Erythroblast (primary cell): ENCODE measurements at regions not wholly inside any gene's neighbourhood (a gene's known extent, or its start where the extent isn't known, plus 50 kb on each side); places are given as distances from the start of the nearest gene placed in this dataset.
"Not testable (repeated sequence)": the region's sequence is repeated elsewhere in the genome, so short reads cannot be mapped to it uniquely, and the experiment has no call there.

Experiments
- DNase-seq, 2 experiments: peaks; one replicate each; lab custom pipeline; 2025; lab: John Stamatoyannopoulos, UW
- GATA1 ChIP-seq: IDR thresholded peaks from 2 replicates; pipeline ENCODE4 v1.6.1; 2011; ENCODE audit warnings: low read depth, mild to moderate bottlenecking, control low read depth, low read length, moderate library complexity
- POLR2A ChIP-seq: IDR thresholded peaks from 2 replicates; pipeline ENCODE4 v1.6.1; 2011; ENCODE audit warnings: mild to moderate bottlenecking, low read length

- DNase-seq = no peak
- TF ChIP-seq POLR2A (no peak), GATA1 (no peak)
These were observed 102.9 kb downstream of the COX18 start for GRCh38 chr4:72966652-72967051.

- no peak for DNase-seq
- no peak for TF ChIP-seq POLR2A
- no peak for TF ChIP-seq GATA1
These were observed 110.1 kb downstream of the COX18 start for GRCh38 chr4:72959411-72959810.

GRCh38 chr4:72954811-72955210, 114.7 kb downstream of the COX18 start:
- TF ChIP-seq GATA1 = no peak
- no peak for TF ChIP-seq POLR2A
- DNase-seq = no peak

GRCh38 chr4:72953571-72953970, 115.9 kb downstream of the COX18 start:
- no peak for TF ChIP-seq GATA1
- no peak for TF ChIP-seq POLR2A
- no peak for DNase-seq

- no peak for DNase-seq
- no peak for TF ChIP-seq POLR2A
- TF ChIP-seq GATA1 = no peak
These were observed 117.9 kb downstream of the COX18 start for GRCh38 chr4:72951628-72952027.

GRCh38 chr4:72951147-72951546, 118.4 kb downstream of the COX18 start:
- no peak for DNase-seq
- TF ChIP-seq POLR2A (no peak), GATA1 (no peak)

GRCh38 chr4:72948080-72948479, 121.4 kb downstream of the COX18 start:
- TF ChIP-seq GATA1 (no peak), POLR2A (no peak)

GRCh38 chr4:72945719-72946336, 123.7 kb downstream of the COX18 start:
- no peak for DNase-seq
- TF ChIP-seq GATA1 (no peak), POLR2A (no peak)

More at GRCh38 chr4:72948080-72948479, 121.4 kb downstream of the COX18 start:
- DNase-seq = no peak

GRCh38 chr4:72942565-72942964, 127.0 kb downstream of the COX18 start:
- no peak for DNase-seq
- TF ChIP-seq GATA1 = no peak
- no peak for TF ChIP-seq POLR2A

- no peak for TF ChIP-seq POLR2A
- TF ChIP-seq GATA1 = no peak
- DNase-seq = no peak
These were observed 131.0 kb downstream of the COX18 start for GRCh38 chr4:72938516-72938915.

GRCh38 chr4:72935462-72935861, 134.1 kb downstream of the COX18 start:
- TF ChIP-seq POLR2A (no peak), GATA1 (no peak)
- DNase-seq = no peak

GRCh38 chr4:72933029-72933428, 136.5 kb downstream of the COX18 start:
- TF ChIP-seq GATA1 (no peak), POLR2A (no peak)
- DNase-seq = no peak

GRCh38 chr4:72931346-72931745, 138.2 kb downstream of the COX18 start:
- TF ChIP-seq GATA1 (no peak), POLR2A (no peak)
- DNase-seq = no peak

GRCh38 chr4:72929596-72930274, 139.8 kb downstream of the COX18 start:
- not testable (repeated sequence) for DNase-seq

- TF ChIP-seq GATA1 = no peak
- DNase-seq = no peak
These were observed 144.7 kb downstream of the COX18 start for GRCh38 chr4:72924814-72925213.
